Type B pancreatic cell (in vitro differentiated cells): ENCODE measurements at regions not wholly inside any gene's neighbourhood (a gene's known extent, or its start where the extent isn't known, plus 50 kb on each side); places are given as distances from the start of the nearest gene placed in this dataset.

Source experiments
- DNase-seq: peaks from one replicate; pipeline ENCODE4 v3.0.0; 2021; ENCODE audit warnings: mixed read lengths; ENCODE audit not compliant: unreplicated experiment; ENCODE audit errors: extremely low spot score
- H3K27ac Mint-ChIP-seq: 2 replicates; pipeline ENCODE4 v1.8.0; 2021; ENCODE audit warnings: mild to moderate bottlenecking, mixed read lengths
- H3K27me3 Mint-ChIP-seq: 2 replicates; pipeline ENCODE4 v1.8.0; 2021; ENCODE audit warnings: mixed read lengths
- H3K36me3 Mint-ChIP-seq: 2 replicates; pipeline ENCODE4 v1.8.0; 2021; ENCODE audit warnings: mixed read lengths
- H3K4me1 Mint-ChIP-seq: one replicate; pipeline ENCODE4 v1.8.0; 2021; ENCODE audit warnings: mixed read lengths; ENCODE audit not compliant: unreplicated experiment
- H3K4me3 Mint-ChIP-seq: 2 replicates; pipeline ENCODE4 v1.8.0; 2021; ENCODE audit warnings: mild to moderate bottlenecking, mixed read lengths
- H3K9me3 Mint-ChIP-seq: 2 replicates; pipeline ENCODE4 v1.8.0; 2021; ENCODE audit warnings: mixed read lengths
- CTCF ChIP-seq: fragments of 200-600 bp; sonication (generic); conservative IDR thresholded peaks from 2 replicates; pipeline ENCODE4 v1.5.0; 2021; ENCODE audit warnings: antibody characterized with exemption, mild to moderate bottlenecking

- no peak for DNase-seq
- H3K4me1 Mint-ChIP-seq = no peaks in the 10 kb centered on the region
- H3K27ac Mint-ChIP-seq = no peak overlapping the region
- no peaks in the 10 kb centered on the region for H3K36me3 Mint-ChIP-seq
- H3K9me3 Mint-ChIP-seq = peaks cover 5% of the 10 kb centered on the region
- no peak overlapping the region for H3K4me3 Mint-ChIP-seq
- no peaks in the 10 kb centered on the region for H3K27me3 Mint-ChIP-seq
- TF ChIP-seq CTCF = no peak
Measured at GRCh38 chr20:54897787-54898186, 422.4 kb downstream of the DOK5 start.

- Mint-ChIP-seq H3K4me3 (no peak overlapping the region), H3K27ac (no peak overlapping the region), H3K36me3 (no peaks in the 10 kb centered on the region), H3K27me3 (no peaks in the 10 kb centered on the region), H3K9me3 (no peaks in the 10 kb centered on the region), H3K4me1 (no peaks in the 10 kb centered on the region)
- TF ChIP-seq CTCF = no peak
- DNase-seq = no peak
Measured at GRCh38 chr20:54891907-54892306, 416.5 kb downstream of the DOK5 start.

- no peaks in the 10 kb centered on the region for H3K36me3 Mint-ChIP-seq
- H3K27ac Mint-ChIP-seq = no peak overlapping the region
- H3K27me3 Mint-ChIP-seq = no peaks in the 10 kb centered on the region
- no peak for DNase-seq
- H3K4me3 Mint-ChIP-seq = no peak overlapping the region
- H3K9me3 Mint-ChIP-seq = no peaks in the 10 kb centered on the region
- no peaks in the 10 kb centered on the region for H3K4me1 Mint-ChIP-seq
- TF ChIP-seq CTCF = no peak
Measured at GRCh38 chr20:54879393-54879792, 404.0 kb downstream of the DOK5 start.

- TF ChIP-seq CTCF = no peak
- Mint-ChIP-seq H3K4me3 (no peak overlapping the region), H3K9me3 (no peaks in the 10 kb centered on the region), H3K36me3 (no peaks in the 10 kb centered on the region), H3K4me1 (no peaks in the 10 kb centered on the region), H3K27me3 (no peaks in the 10 kb centered on the region), H3K27ac (no peak overlapping the region)
- no peak for DNase-seq
Measured at GRCh38 chr20:54875307-54875706, 399.9 kb downstream of the DOK5 start.

GRCh38 chr20:54874718-54875117, 399.3 kb downstream of the DOK5 start:
- Mint-ChIP-seq H3K27me3 (no peaks in the 10 kb centered on the region), H3K36me3 (no peaks in the 10 kb centered on the region), H3K27ac (no peak overlapping the region), H3K4me3 (no peak overlapping the region), H3K4me1 (no peaks in the 10 kb centered on the region), H3K9me3 (no peaks in the 10 kb centered on the region)
- no peak for TF ChIP-seq CTCF
- no peak for DNase-seq

GRCh38 chr20:54872440-54872839, 397.0 kb downstream of the DOK5 start:
- H3K36me3 Mint-ChIP-seq = no peaks in the 10 kb centered on the region
- H3K27me3 Mint-ChIP-seq = no peaks in the 10 kb centered on the region
- no peak for DNase-seq
- no peak overlapping the region for H3K4me3 Mint-ChIP-seq
- no peaks in the 10 kb centered on the region for H3K4me1 Mint-ChIP-seq
- H3K27ac Mint-ChIP-seq = no peak overlapping the region
- no peaks in the 10 kb centered on the region for H3K9me3 Mint-ChIP-seq
- TF ChIP-seq CTCF = no peak
